ENCODE measurements at regions not wholly inside any gene's neighbourhood (a gene's known extent, or its start where the extent isn't known, plus 50 kb on each side); places are given as distances from the start of the nearest gene placed in this dataset.

DNA sequence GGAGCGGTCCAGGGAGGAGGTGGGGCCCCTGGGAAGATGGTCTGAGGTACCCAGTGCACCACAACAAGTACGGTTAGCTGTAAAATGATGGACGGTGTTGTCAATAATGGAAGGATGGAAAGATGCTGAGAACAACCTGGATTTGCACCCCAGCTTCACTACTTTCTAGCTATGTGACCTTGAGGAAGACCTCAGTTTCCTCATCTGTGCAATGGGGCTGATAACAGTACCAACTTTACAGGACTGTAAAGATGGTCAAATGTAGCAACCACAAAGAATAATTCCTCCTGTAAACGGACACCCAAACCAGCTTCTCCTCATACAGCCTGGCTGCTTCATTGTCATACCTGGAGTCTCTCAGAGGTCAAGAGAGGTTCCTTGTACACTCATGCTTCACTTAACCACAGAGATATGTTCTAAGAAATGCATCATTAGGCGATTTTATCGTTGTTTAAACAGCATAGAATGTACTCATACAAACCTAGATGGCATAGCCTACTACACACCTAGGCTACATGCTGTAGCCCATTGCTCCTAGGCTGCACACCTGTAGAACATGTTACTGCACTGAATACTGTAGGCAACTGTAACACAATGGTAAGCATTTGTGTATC lies 65.5 kb upstream of the LMO2 start:
- Histone ChIP-seq H3K27ac (ENCODE audit: insufficient read depth, low read depth, low read length) (no peak overlapping the region), H3K4me1 (ENCODE audit: control insufficient read depth, extremely low read depth, insufficient read depth, low read length) (peaks cover 25% of the 10 kb centered on the region), H3K9ac (replicated peaks; ENCODE audit: extremely low read depth, insufficient read depth, low read length) (no peak overlapping the region), H3K4me3 (replicated peaks in 1 of 3; ENCODE audit: insufficient read depth in 1 of 3, low read depth in 1 of 3, low read length in 3 of 3) (no peak overlapping the region), H3K27me3 (ENCODE audit: control insufficient read depth in 2 of 2, insufficient read depth in 2 of 2, low read length in 2 of 2) (no peaks in the 10 kb centered on the region), H4K20me1 (replicated peaks; ENCODE audit: control insufficient read depth, extremely low read depth, insufficient read depth, low read length) (no peaks in the 10 kb centered on the region), H2AFZ (ENCODE audit: low read depth, low read length) (no peak overlapping the region), H3K4me2 (ENCODE audit: insufficient read depth, low read length) (no peak overlapping the region), H3K9me3 (replicated peaks; ENCODE audit: control insufficient read depth, insufficient read depth, low read length) (no peaks in the 10 kb centered on the region), H3K9me1 (replicated peaks; ENCODE audit: control insufficient read depth, extremely low read depth, insufficient read depth, low read length) (no peaks in the 10 kb centered on the region), H3K79me2 (ENCODE audit: control insufficient read depth, insufficient read depth, low read length) (no peaks in the 10 kb centered on the region), H3K36me3 (ENCODE audit: control insufficient read depth in 2 of 2, extremely low read depth in 1 of 2, insufficient read depth in 2 of 2, low read length in 2 of 2) (no peaks in the 10 kb centered on the region)
- TF ChIP-seq GATA2 (IDR thresholded peaks at IDR 0.05; ENCODE audit: insufficient read depth, insufficient read length, low read depth, low read length) (no peak), JUN (IDR thresholded peaks at IDR 0.05; ENCODE audit: borderline replicate concordance, insufficient read depth, insufficient read length, low read depth) (no peak), MYC (IDR thresholded peaks at IDR 0.05; ENCODE audit: low read depth, low read length) (no peak)
- TF ChIP-seq, protein P1, sequence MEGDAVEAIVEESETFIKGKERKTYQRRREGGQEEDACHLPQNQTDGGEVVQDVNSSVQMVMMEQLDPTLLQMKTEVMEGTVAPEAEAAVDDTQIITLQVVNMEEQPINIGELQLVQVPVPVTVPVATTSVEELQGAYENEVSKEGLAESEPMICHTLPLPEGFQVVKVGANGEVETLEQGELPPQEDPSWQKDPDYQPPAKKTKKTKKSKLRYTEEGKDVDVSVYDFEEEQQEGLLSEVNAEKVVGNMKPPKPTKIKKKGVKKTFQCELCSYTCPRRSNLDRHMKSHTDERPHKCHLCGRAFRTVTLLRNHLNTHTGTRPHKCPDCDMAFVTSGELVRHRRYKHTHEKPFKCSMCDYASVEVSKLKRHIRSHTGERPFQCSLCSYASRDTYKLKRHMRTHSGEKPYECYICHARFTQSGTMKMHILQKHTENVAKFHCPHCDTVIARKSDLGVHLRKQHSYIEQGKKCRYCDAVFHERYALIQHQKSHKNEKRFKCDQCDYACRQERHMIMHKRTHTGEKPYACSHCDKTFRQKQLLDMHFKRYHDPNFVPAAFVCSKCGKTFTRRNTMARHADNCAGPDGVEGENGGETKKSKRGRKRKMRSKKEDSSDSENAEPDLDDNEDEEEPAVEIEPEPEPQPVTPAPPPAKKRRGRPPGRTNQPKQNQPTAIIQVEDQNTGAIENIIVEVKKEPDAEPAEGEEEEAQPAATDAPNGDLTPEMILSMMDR (IDR thresholded peaks at IDR 0.05; ENCODE audit: extremely low read depth in 1 of 2, insufficient read depth in 1 of 2, low read depth in 1 of 2, low read length in 2 of 2) = no peak
- FAIRE-seq (no peak), DNase-seq (ENCODE audit: low read depth, low spot score) (no peak)
- intact Hi-C loops (cut with micrococcal nuclease) = no loop called here
- dilution Hi-C loops (cut with MboI; ENCODE audit: extremely low pct_ligation_motif_present, low sequenced_read_pairs) = no loop called here
- BruUV-seq (replicated peaks) = no TSS peak
- ChIA-PET POLR2A (no interaction called here), CTCF (interaction anchor here (0.6 kb wide), 1 partner anchor 31 kb away, joined by 3 read pairs; no protein-coding TSS in a partner anchor)

DNA sequence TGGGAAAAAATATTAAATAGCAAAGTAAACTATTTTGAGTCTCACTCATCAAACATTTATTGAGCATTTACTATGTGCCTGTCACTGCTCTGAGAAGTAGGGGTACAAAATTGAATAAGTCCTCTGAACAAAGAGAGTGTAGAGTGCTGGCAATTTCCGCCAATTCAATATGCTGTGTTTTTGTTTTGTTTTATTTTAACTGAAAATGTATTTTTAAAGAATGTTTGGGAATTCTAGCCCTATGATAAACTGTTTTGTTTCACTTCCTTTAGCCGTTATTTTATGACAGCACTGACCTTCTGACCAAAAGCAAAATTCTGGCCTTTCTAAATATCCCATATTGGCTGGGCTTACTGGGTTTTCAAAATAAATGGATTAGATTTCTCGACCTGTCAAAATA lies 64.7 kb upstream of the LMO2 start:
- dilution Hi-C loops (cut with MboI; ENCODE audit: extremely low pct_ligation_motif_present, low sequenced_read_pairs) (no loop called here), intact Hi-C loops (cut with micrococcal nuclease) (loop anchor here (1.0 kb wide), 1 partner anchor 19 kb away; no protein-coding TSS in a partner anchor)
- no peak overlapping the region for H3K9ac ChIP-seq (replicated peaks; ENCODE audit: extremely low read depth, insufficient read depth, low read length)
- no peaks in the 10 kb centered on the region for H3K9me3 ChIP-seq (replicated peaks; ENCODE audit: control insufficient read depth, insufficient read depth, low read length)
- FAIRE-seq = peak; percentile 44
- ChIA-PET POLR2A (no interaction called here), CTCF (no interaction called here)
- no peaks in the 10 kb centered on the region for H4K20me1 ChIP-seq (replicated peaks; ENCODE audit: control insufficient read depth, extremely low read depth, insufficient read depth, low read length)
- H3K4me2 ChIP-seq (ENCODE audit: insufficient read depth, low read length) = peak overlapping the region; percentile 12
- DNase-seq (ENCODE audit: low read depth, low spot score) = peak; percentile 56
- no peaks in the 10 kb centered on the region for H3K9me1 ChIP-seq (replicated peaks; ENCODE audit: control insufficient read depth, extremely low read depth, insufficient read depth, low read length)
- no peak overlapping the region for H3K27ac ChIP-seq (ENCODE audit: insufficient read depth, low read depth, low read length)
- TF ChIP-seq, protein P1 (IDR thresholded peaks at IDR 0.05; ENCODE audit: extremely low read depth in 1 of 2, insufficient read depth in 1 of 2, low read depth in 1 of 2, low read length in 2 of 2) = no peak
- TF ChIP-seq, protein P2, sequence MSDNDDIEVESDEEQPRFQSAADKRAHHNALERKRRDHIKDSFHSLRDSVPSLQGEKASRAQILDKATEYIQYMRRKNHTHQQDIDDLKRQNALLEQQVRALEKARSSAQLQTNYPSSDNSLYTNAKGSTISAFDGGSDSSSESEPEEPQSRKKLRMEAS (IDR thresholded peaks at IDR 0.05; ENCODE audit: insufficient read depth, insufficient read length) = no peak
- TF ChIP-seq EZH2 (IDR thresholded peaks at IDR 0.05; ENCODE audit: borderline replicate concordance, low read depth, low read length, severe bottlenecking) (no peak), GATA2 (IDR thresholded peaks at IDR 0.05; ENCODE audit: insufficient read depth, insufficient read length, low read depth, low read length) (no peak), POLR2A (IDR thresholded peaks at IDR 0.05; ENCODE audit: low read depth, low read length) (no peak), POLR2AphosphoS5 (IDR thresholded peaks at IDR 0.05; ENCODE audit: insufficient read depth, low read depth, low read length) (no peak), MYC (IDR thresholded peaks at IDR 0.05; ENCODE audit: low read depth, low read length) (no peak), FOS (IDR thresholded peaks at IDR 0.05; ENCODE audit: borderline replicate concordance, insufficient read depth, low read length) (no peak), JUN (IDR thresholded peaks at IDR 0.05; ENCODE audit: borderline replicate concordance, insufficient read depth, insufficient read length, low read depth) (no peak)
- BruUV-seq (replicated peaks) = no TSS peak
- H3K36me3 ChIP-seq (ENCODE audit: control insufficient read depth in 2 of 2, extremely low read depth in 1 of 2, insufficient read depth in 2 of 2, low read length in 2 of 2) = no peaks in the 10 kb centered on the region
- peaks cover 25% of the 10 kb centered on the region for H3K4me1 ChIP-seq (ENCODE audit: control insufficient read depth, extremely low read depth, insufficient read depth, low read length)
- H3K27me3 ChIP-seq (ENCODE audit: control insufficient read depth in 2 of 2, insufficient read depth in 2 of 2, low read length in 2 of 2) = no peaks in the 10 kb centered on the region
- H3K4me3 ChIP-seq (replicated peaks in 1 of 3; ENCODE audit: insufficient read depth in 1 of 3, low read depth in 1 of 3, low read length in 3 of 3) = no peak overlapping the region
- H3K79me2 ChIP-seq (ENCODE audit: control insufficient read depth, insufficient read depth, low read length) = no peaks in the 10 kb centered on the region
- H2AFZ ChIP-seq (ENCODE audit: low read depth, low read length) = no peak overlapping the region
